Activated T-cell treated with anti-CD3 and anti-CD28 coated beads, Interleukin-2, amount 50 U/mL, for 72 hours (primary cell): ENCODE measurements at regions not wholly inside any gene's neighbourhood (a gene's known extent, or its start where the extent isn't known, plus 50 kb on each side); places are given as distances from the start of the nearest gene placed in this dataset.
"Not testable (repeated sequence)": the region's sequence is repeated elsewhere in the genome, so short reads cannot be mapped to it uniquely, and the experiment has no call there.

Experiments
- ATAC-seq, 2 donors: fragments of 150-1000 bp; cut with Tn5 transposase; replicated peaks in 1 of 2; 2 replicates each; pipeline ENCODE4 v1.10.0; 2021; ENCODE audit warnings: moderate library complexity in 2 of 2, mild to moderate bottlenecking in 1 of 2
- DNase-seq, 2 donors: peaks; one replicate each; pipeline ENCODE4 v3.0.0; 2021 to 2022; ENCODE audit warnings: mixed read lengths in 1 of 2
- H3K27ac Mint-ChIP-seq: one replicate; pipeline ENCODE4 v1.8.0; 2022; ENCODE audit warnings: mild to moderate bottlenecking, moderate library complexity, mixed read lengths
- H3K27me3 Mint-ChIP-seq: one replicate; pipeline ENCODE4 v1.8.0; 2022; ENCODE audit warnings: low read depth, mixed read lengths
- H3K36me3 Mint-ChIP-seq, 2 donors: one replicate each; pipeline ENCODE4 v1.8.0; 2022; ENCODE audit warnings: mixed read lengths in 2 of 2, mild to moderate bottlenecking in 1 of 2; ENCODE audit not compliant: insufficient read depth in 2 of 2
- H3K4me1 Mint-ChIP-seq: one replicate; pipeline ENCODE4 v1.8.0; 2022; ENCODE audit warnings: low read depth, mixed read lengths
- H3K4me3 Mint-ChIP-seq, 2 donors: one replicate each; pipeline ENCODE4 v1.8.0; 2022; ENCODE audit warnings: mild to moderate bottlenecking in 2 of 2, mixed read lengths in 2 of 2, moderate library complexity in 2 of 2
- H3K9me3 Mint-ChIP-seq, 2 donors: one replicate each; pipeline ENCODE4 v1.8.0; 2022; ENCODE audit warnings: mixed read lengths in 2 of 2

GRCh38 chr9:84527060-84527720 lies 142.3 kb upstream of the NTRK2 start:
- not testable (repeated sequence) for H3K4me3 Mint-ChIP-seq, H3K4me1 Mint-ChIP-seq, H3K36me3 Mint-ChIP-seq, ATAC-seq, H3K27me3 Mint-ChIP-seq, H3K9me3 Mint-ChIP-seq, H3K27ac Mint-ChIP-seq, DNase-seq

GRCh38 chr9:84535973-84536372 lies 133.6 kb upstream of the NTRK2 start:
- H3K36me3 Mint-ChIP-seq, H3K4me1 Mint-ChIP-seq, DNase-seq, H3K27me3 Mint-ChIP-seq, ATAC-seq, H3K4me3 Mint-ChIP-seq, H3K27ac Mint-ChIP-seq: not testable (repeated sequence)
- H3K9me3 Mint-ChIP-seq = peaks cover 0 to 11% of the 10 kb centered on the region in 2 donors

DNA sequence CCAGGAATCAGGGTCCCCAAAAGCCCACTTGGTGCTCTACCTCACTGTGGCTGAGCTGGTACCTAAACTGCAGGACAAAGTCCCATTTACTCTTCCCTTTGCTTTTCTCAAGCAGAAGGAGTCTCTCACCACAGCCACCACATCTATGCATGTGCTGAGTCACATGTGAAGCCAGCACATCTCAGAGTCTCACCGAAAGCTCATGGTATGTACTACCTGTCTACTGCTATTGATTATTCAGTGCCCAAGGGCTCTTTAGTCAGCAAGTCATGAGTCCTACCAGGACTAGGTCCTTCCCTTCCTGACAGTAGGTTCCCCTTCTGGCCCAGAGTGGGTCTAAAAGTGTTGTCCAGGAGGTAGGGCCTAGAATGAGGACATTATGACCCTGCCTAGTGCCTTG lies 130.7 kb upstream of the NTRK2 start:
- no peak overlapping the region for H3K27ac Mint-ChIP-seq
- H3K9me3 Mint-ChIP-seq = peaks cover 0 to 8% of the 10 kb centered on the region in 2 donors
- DNase-seq (no peak), ATAC-seq (no peak)
- H3K4me3 Mint-ChIP-seq = no peak overlapping the region
- H3K36me3 Mint-ChIP-seq = peaks cover 0 to 7% of the 10 kb centered on the region in 2 donors
- H3K4me1 Mint-ChIP-seq = no peaks in the 10 kb centered on the region
- no peaks in the 10 kb centered on the region for H3K27me3 Mint-ChIP-seq

- no peak overlapping the region for H3K4me3 Mint-ChIP-seq
- H3K27ac Mint-ChIP-seq = no peak overlapping the region
- no peak for ATAC-seq
- H3K4me1 Mint-ChIP-seq = no peaks in the 10 kb centered on the region
- H3K36me3 Mint-ChIP-seq = no peaks in the 10 kb centered on the region
- peaks cover 0 to 2% of the 10 kb centered on the region in 2 donors for H3K9me3 Mint-ChIP-seq
- no peaks in the 10 kb centered on the region for H3K27me3 Mint-ChIP-seq
- DNase-seq = no peak
Observed at GRCh38 chr9:84542554-84542953, 127.0 kb upstream of the NTRK2 start.

GRCh38 chr9:84554069-84554664 lies 115.4 kb upstream of the NTRK2 start:
- Mint-ChIP-seq H3K27me3 (no peaks in the 10 kb centered on the region), H3K9me3 (no peaks in the 10 kb centered on the region), H3K36me3 (no peaks in the 10 kb centered on the region), H3K4me1 (no peaks in the 10 kb centered on the region), H3K4me3 (no peak overlapping the region), H3K27ac (no peak overlapping the region)
- ATAC-seq = no peak
- DNase-seq = no peak

- no peak for DNase-seq
- no peak overlapping the region for H3K27ac Mint-ChIP-seq
- no peak for ATAC-seq
- no peaks in the 10 kb centered on the region for H3K27me3 Mint-ChIP-seq
- H3K36me3 Mint-ChIP-seq = no peaks in the 10 kb centered on the region
- H3K4me1 Mint-ChIP-seq = no peaks in the 10 kb centered on the region
- H3K9me3 Mint-ChIP-seq = no peaks in the 10 kb centered on the region
- no peak overlapping the region for H3K4me3 Mint-ChIP-seq
Observed at GRCh38 chr9:84556556-84556955, 113.0 kb upstream of the NTRK2 start.

GRCh38 chr9:84557751-84558150 lies 111.8 kb upstream of the NTRK2 start:
- DNase-seq = no peak
- no peak overlapping the region for H3K27ac Mint-ChIP-seq
- H3K27me3 Mint-ChIP-seq = no peaks in the 10 kb centered on the region
- ATAC-seq = no peak
- no peaks in the 10 kb centered on the region for H3K36me3 Mint-ChIP-seq
- no peak overlapping the region for H3K4me3 Mint-ChIP-seq
- H3K4me1 Mint-ChIP-seq = no peaks in the 10 kb centered on the region
- peaks cover 0 to 3% of the 10 kb centered on the region in 2 donors for H3K9me3 Mint-ChIP-seq

DNA sequence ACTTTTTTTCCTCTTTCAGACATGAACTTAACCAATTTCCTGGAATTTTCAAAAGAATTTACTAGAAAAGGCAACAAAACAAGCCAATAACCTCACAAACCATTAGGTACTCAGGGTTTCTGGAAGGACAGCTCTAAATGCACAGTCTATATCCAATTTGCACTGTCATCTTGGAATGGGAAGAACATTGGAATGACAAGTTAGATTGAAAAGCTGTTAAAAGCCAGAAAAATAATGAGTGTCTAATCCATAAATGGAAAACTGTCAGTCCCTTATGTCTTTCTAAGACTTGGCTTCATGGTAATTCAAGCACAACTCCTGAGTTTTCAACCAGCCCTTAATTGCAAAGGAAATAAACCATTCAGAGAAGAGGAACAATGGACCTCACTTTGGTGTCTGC lies 105.8 kb upstream of the NTRK2 start:
- Mint-ChIP-seq H3K9me3 (peaks cover 0 to 3% of the 10 kb centered on the region in 2 donors), H3K4me3 (no peak overlapping the region), H3K27ac (no peak overlapping the region), H3K4me1 (no peaks in the 10 kb centered on the region), H3K27me3 (no peaks in the 10 kb centered on the region), H3K36me3 (no peaks in the 10 kb centered on the region)
- ATAC-seq = no peak
- no peak for DNase-seq

- DNase-seq (no peak), ATAC-seq (no peak)
- Mint-ChIP-seq H3K27ac (no peak overlapping the region), H3K27me3 (no peaks in the 10 kb centered on the region), H3K4me1 (no peaks in the 10 kb centered on the region), H3K4me3 (no peak overlapping the region), H3K36me3 (no peaks in the 10 kb centered on the region), H3K9me3 (no peaks in the 10 kb centered on the region)
Observed at GRCh38 chr9:84567805-84568204, 101.7 kb upstream of the NTRK2 start.

DNA sequence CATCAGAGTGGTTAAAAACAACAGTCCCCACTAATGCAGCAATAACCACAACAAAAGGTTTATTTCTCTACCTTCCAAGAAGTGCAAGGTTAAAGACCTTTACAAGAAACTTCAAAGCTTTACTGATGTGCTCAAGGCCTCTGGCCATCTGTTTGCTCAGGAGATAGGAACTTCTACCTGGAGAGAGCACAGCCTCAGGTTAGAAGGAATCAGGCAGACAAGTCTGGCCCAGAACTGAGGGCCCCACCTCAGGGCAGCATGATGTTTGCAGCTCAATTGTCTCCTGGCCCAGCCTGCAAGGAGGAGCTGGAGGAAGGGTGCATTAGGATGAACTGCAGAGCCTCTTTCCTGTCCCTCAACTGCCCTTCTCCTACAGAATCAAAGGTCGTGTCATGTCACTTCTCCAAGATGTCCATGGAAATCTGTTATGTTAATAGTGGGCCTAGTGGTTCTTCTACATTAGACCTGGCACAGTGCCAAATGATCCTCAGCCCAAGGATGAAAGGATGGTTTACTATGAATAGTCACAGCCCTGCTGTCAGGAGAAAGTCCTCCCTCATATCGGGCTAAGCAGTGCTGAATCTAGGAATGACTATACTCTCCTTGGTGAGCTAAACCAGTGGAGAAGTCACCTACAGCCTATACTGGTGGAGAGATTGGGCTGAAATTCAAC lies 98.9 kb upstream of the NTRK2 start:
- H3K27me3 Mint-ChIP-seq = no peaks in the 10 kb centered on the region
- DNase-seq = no peak

GRCh38 chr9:84573083-84573482 lies 96.4 kb upstream of the NTRK2 start:
- Mint-ChIP-seq H3K4me1 (no peaks in the 10 kb centered on the region), H3K9me3 (peaks cover 0 to 2% of the 10 kb centered on the region in 2 donors), H3K27me3 (no peaks in the 10 kb centered on the region), H3K36me3 (no peaks in the 10 kb centered on the region), H3K4me3 (no peak overlapping the region), H3K27ac (no peak overlapping the region)
- no peak for ATAC-seq
- DNase-seq = no peak

More for the DNA sequence above, 98.9 kb upstream of the NTRK2 start:
- H3K4me1 Mint-ChIP-seq = no peaks in the 10 kb centered on the region
- ATAC-seq = no peak
- H3K27ac Mint-ChIP-seq = no peak overlapping the region
- H3K9me3 Mint-ChIP-seq = no peaks in the 10 kb centered on the region
- H3K36me3 Mint-ChIP-seq = no peaks in the 10 kb centered on the region
- no peak overlapping the region for H3K4me3 Mint-ChIP-seq

DNA sequence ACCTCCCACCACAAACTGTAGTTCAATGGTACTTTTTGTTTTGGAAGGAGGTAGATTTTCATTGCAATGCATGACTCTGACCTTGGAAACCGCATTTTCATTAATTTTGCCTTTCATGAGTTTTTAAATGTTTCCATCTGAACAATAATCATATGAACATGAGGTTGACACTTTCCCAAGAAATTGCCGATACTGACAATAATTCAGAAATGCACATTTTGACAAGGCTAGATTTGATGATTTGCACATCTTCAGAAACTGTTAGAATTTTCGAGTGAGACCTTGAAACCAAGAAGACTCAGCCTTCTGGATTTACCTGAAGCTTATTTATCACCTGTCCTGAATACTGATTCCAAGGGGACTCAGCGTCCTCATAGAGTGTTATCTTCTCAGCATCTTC lies 93.8 kb upstream of the NTRK2 start:
- ATAC-seq (no peak), DNase-seq (no peak)
- H3K9me3 Mint-ChIP-seq = peaks cover 0 to 2% of the 10 kb centered on the region in 2 donors
- H3K4me1 Mint-ChIP-seq = no peaks in the 10 kb centered on the region
- no peak overlapping the region for H3K4me3 Mint-ChIP-seq
- no peaks in the 10 kb centered on the region for H3K27me3 Mint-ChIP-seq
- H3K27ac Mint-ChIP-seq = no peak overlapping the region
- H3K36me3 Mint-ChIP-seq = no peaks in the 10 kb centered on the region

GRCh38 chr9:84583866-84584265 lies 85.7 kb upstream of the NTRK2 start:
- H3K9me3 Mint-ChIP-seq = no peaks in the 10 kb centered on the region

More at GRCh38 chr9:84583866-84584265, 85.7 kb upstream of the NTRK2 start:
- H3K27me3 Mint-ChIP-seq = no peaks in the 10 kb centered on the region
- no peak overlapping the region for H3K4me3 Mint-ChIP-seq
- no peak overlapping the region for H3K27ac Mint-ChIP-seq
- no peak for DNase-seq
- no peaks in the 10 kb centered on the region for H3K36me3 Mint-ChIP-seq
- no peak for ATAC-seq
- H3K4me1 Mint-ChIP-seq = no peaks in the 10 kb centered on the region
